Breast epithelium (tissue), 3 donors: ENCODE measurements at regions not wholly inside any gene's neighbourhood (a gene's known extent, or its start where the extent isn't known, plus 50 kb on each side); places are given as distances from the start of the nearest gene placed in this dataset.
"Not testable (repeated sequence)": the region's sequence is repeated elsewhere in the genome, so short reads cannot be mapped to it uniquely, and the experiment has no call there.

Experiments used
- CTCF ChIP-seq, 3 donors: fragments of 450-650 bp; IDR thresholded peaks; one replicate each; pipeline ENCODE4 v1.5.1; 2016 to 2017; ENCODE audit warnings: antibody characterized with exemption in 3 of 3, mild to moderate bottlenecking in 3 of 3, moderate library complexity in 3 of 3
- POLR2AphosphoS5 ChIP-seq, 3 donors: sonication (generic); formaldehyde crosslinking; IDR thresholded peaks; one replicate each; pipeline ENCODE4 v1.6.1; 2017; ENCODE audit warnings: antibody characterized with exemption in 3 of 3

GRCh38 chr4:169323925-169324324, 53.2 kb upstream of the SH3RF1 start:
- not testable (repeated sequence) for TF ChIP-seq POLR2AphosphoS5, CTCF (IDR thresholded peaks at IDR 0.05)
